ENCODE measurements at regions not wholly inside any gene's neighbourhood (a gene's known extent, or its start where the extent isn't known, plus 50 kb on each side); places are given as distances from the start of the nearest gene placed in this dataset.

DNA sequence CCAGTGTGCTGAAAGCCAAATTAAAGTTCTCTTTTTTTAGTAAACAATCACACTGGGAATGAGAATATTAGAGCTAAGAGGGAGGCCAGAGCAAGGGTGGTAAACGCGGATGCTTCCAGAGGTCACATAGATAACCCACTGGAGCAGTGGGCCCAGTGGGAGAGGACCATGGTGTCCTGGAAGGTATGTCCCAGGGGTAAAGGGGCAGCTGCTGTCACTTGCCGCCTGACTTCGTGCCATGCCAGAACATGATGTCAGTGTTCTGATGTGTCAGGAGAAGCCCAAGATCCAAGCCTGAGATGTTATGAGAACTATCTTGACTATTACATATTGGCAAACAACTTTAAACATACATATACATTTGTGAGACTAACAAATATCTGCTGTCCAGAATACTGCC is 211.9 kb upstream of the IL12A start:
- TF ChIP-seq, protein P1, sequence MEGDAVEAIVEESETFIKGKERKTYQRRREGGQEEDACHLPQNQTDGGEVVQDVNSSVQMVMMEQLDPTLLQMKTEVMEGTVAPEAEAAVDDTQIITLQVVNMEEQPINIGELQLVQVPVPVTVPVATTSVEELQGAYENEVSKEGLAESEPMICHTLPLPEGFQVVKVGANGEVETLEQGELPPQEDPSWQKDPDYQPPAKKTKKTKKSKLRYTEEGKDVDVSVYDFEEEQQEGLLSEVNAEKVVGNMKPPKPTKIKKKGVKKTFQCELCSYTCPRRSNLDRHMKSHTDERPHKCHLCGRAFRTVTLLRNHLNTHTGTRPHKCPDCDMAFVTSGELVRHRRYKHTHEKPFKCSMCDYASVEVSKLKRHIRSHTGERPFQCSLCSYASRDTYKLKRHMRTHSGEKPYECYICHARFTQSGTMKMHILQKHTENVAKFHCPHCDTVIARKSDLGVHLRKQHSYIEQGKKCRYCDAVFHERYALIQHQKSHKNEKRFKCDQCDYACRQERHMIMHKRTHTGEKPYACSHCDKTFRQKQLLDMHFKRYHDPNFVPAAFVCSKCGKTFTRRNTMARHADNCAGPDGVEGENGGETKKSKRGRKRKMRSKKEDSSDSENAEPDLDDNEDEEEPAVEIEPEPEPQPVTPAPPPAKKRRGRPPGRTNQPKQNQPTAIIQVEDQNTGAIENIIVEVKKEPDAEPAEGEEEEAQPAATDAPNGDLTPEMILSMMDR (conservative IDR thresholded peaks at IDR 0.05; ENCODE audit: low read length): no peak
- no peak for TF ChIP-seq EZH2phosphoT487 (IDR thresholded peaks at IDR 0.05; ENCODE audit: borderline replicate concordance, low read depth, low read length)

Measured in OCI-LY7 (cell line).